CD4-positive, alpha-beta T cell treated with Interferon gamma for 1 hour (primary cell): ENCODE measurements at regions not wholly inside any gene's neighbourhood (a gene's known extent, or its start where the extent isn't known, plus 50 kb on each side); places are given as distances from the start of the nearest gene placed in this dataset.

Source experiments
- DNase-seq: peaks from one replicate; pipeline ENCODE4 v3.0.0-alpha.2; 2020

DNA sequence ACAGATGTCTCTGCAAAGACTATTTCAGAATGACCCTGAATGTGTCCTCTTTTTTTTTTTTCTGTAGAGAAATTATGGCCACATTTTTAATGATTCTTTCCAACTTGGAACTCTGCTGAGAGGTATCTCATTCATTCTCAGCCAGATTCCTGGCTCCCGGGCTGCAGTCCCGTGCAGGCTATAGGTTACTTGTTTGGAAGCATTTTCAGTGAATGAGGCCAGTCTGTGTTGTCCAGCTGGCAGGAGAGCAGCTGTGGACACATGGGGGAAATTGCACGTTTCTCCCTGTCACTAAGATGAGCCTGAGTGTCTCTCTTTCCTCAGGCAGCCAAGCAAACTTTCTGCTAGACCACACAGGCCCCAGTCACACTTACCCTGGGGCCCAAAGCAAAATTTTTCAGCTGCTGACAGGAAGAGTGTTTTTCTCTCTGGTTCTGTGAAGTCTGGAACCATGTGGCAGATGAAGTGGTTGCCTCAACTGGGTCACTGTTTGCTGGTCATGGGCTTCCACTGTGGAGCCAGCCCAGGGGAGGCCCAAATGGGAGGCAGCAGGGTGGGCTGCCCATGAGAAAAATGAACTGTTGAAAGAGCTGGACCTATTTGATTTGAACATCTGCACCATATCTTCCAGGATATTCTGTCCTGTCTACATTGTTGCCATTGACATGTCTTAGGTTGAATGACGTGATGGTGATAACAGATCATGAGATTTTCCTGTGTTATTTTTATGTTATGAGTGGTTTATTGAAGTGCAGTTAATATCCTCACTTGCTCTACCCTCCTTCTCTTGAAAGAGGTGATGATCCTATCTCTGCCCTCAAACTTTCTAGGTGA lies 431.2 kb downstream of the LPIN1 start:
- no peak for DNase-seq

DNA sequence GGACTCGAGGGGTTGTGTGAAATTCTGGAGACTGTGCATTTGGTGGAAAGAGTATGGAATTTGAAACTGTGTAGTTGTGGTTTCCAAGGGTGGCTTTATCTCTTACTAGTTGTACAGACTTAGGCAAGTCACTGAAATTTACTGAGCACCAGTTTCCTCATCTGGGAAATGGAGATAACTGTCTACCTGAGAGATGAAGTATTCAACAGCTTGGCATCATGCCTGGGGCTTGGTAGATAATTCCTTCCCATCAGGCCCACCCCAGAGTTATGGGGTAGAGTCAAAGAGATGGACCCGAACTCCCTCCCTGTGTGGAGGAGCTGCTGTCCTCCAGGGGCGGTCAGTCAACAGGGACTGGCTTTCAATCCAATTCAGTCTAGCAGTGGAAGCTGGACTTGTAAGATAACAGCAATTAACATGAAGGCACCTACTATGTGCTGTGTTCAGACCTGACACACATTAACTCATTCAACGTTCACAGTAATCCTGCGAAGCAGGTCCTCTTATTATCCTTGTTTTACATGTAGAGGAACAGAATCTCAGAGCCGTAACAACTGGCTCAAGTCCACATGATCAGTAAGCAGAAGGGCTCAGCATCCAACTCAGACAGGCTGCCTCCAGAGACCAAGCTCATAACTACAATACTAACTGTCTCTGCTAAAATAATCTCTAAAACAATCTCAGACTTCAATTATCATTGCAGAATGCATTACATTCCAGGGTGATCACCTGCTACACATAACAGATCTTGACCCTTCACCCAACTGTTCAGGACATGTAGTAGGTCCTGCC lies 432.1 kb downstream of the LPIN1 start:
- DNase-seq = no peak

DNA sequence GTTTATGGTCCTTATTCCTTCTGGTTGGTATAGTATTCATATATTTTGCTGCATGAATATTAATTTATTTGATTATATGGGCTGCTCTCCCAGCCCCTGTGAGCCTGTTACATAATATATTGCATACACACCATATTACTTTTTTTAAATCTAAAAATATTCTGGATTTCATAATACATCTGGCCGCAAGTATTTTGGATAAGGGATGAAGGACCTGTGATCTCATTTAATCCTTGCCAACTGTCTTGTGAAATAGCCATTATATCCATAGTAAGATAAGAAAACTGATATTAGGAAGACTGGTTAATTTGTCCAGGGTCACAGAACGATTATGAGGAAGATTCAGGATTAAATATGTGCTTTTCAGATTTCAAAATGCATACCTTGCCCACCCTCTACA lies 433.6 kb downstream of the LPIN1 start:
- DNase-seq = no peak

DNA sequence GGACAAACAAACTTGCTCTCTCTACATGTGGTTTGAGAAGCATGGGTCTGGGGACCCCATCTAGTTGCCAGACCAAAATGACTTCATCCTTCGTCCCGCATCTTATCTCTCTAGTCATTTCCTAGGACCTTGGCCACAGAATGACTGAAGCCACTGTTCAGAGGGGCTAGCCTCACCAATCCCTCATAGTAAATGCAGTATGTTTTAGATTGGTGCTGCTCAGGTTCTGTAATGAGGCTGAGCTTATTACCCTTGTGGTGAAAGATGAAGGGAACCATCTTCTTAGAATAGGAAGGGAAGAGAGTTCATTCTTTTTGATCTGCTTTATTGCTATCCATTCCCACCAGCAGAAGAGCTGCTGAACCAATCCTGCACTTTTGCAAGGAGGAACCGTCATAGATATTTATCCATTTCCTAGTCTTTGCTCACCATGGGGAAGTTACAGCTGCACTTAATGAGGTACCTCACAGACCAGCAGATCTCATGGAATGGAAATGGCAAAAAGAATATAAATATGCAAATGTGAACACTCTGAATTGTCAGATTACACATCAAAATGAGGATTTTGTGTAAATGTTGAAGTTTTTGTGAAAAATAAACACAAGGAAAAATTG lies 436.7 kb downstream of the LPIN1 start:
- DNase-seq = no peak

DNA sequence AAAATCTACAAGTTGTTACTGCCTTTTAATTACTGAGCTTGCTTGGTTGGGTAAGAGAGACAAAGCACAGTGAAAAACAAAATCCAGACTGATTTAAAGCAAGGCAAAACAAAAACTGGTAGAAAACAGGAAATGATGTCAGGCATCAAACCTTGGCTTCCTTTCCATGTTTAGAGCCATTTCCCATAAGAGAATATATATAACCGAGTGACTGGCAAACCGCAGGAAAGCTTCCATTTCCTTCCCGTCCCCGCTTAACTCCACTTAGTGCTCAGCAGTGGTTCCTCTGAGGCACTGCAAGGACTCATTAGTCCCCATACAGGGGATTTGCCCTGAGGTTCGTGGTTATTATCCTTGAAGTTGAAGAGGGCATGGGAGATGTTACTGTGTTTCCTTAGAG lies 446.3 kb downstream of the LPIN1 start:
- DNase-seq = peak; percentile 31

DNA sequence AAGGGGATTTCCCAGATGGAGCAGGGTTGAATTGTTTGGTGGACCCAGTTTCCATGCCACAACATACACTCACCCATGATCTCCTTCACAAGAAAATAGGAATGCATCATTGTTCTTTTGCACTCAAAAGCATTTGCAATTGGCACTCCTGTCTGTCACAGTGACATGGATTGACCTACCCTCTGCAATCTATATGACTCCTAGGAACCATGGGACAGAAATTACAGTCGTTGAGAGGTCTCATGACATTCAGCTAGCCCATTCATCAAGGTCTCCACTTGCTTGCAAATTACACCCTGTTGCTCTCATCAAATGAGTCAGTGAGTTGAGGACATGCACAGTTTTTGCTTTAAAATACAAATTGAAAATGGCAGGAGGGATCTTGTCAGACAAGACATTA lies 448.5 kb downstream of the LPIN1 start:
- no peak for DNase-seq

DNA sequence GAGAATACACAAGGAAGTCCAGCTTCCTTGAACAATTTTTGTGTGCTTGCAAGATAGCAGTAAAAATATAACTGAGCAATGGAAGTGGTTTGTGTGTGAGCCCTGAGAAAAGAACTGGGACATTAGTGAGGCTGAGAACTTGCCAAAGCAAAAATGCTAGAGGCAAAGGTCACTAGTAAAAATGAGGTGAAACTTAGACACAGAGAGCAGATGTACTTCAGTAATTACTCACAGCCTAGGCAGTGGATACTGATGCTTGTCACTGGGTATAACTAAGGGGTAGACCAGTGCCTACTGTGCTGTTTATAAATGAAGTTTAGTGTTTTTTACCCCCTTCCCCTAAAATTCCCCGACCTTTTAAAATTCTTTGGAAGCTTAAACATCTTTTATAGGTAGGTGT lies 450.1 kb downstream of the LPIN1 start:
- DNase-seq = no peak

DNA sequence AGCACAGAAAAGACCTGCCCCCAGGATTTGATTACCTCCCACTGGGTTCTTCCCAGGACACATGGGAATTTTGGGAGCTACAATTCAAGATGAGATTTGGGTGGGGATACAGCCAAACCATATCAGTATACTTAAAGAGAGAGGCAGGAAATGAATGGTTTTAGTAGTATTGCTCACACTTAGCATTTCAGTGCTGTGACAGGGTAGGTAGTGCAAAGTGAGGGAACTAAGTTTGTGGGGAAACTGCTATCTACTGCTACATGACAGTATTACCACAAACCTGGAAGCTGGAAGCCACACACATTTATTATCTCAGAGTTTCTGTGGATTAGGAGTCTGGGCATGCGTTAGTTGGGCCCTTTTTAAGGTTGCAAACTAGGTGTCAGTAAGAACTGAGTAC lies 450.7 kb downstream of the LPIN1 start:
- no peak for DNase-seq

DNA sequence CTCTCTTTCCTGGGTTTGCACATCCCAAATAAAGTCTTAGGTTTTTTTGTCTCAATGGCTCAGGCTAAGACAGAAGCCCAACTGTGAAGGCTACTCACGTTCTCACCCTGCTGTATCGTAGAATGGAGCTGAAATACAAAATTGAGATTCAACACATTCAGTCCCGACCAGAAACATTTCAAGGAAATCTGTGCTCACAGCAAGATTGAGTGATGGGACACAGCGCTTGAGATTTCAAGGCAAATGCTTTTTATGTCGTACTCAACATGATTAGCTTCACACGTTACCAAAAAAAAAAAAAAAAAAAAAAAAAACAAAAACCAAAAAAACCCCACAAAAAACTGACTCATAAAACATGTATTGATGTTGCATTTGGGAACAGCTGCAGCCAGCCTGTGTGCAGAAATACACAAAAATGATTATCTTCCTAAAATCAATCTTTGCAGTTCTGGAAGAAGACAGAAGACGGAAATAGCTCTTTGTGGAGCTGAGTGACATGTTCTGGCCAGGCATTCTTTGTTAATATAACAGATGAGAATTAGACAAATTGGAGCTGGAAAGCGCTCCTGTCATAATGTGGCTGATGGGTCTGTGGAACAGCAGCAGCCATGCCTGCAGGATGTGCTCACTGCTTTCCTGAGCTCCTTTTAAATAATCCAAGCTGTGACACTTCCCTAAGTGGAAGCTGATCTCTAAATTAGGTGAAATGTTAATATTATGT lies 453.2 kb downstream of the LPIN1 start:
- no peak for DNase-seq

DNA sequence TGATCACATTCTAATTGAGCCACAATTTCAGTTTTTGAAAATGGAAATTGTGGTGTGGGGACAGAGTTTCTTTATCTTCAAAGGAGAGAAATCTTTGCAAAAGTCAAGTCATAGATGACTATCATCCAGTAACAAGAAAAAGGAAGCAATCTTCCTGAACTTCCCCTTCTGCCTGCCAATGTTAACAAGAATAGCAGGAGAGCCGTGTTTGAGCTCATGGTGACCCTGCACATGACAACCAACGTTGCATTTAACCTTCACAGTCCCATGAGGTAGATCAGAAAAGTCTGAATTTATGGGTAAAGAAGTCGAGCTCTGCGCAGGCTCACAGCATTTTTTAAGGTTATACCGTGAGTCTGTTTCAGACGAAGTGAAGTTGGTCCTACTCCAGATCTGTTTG lies 454.9 kb downstream of the LPIN1 start:
- DNase-seq = no peak

DNA sequence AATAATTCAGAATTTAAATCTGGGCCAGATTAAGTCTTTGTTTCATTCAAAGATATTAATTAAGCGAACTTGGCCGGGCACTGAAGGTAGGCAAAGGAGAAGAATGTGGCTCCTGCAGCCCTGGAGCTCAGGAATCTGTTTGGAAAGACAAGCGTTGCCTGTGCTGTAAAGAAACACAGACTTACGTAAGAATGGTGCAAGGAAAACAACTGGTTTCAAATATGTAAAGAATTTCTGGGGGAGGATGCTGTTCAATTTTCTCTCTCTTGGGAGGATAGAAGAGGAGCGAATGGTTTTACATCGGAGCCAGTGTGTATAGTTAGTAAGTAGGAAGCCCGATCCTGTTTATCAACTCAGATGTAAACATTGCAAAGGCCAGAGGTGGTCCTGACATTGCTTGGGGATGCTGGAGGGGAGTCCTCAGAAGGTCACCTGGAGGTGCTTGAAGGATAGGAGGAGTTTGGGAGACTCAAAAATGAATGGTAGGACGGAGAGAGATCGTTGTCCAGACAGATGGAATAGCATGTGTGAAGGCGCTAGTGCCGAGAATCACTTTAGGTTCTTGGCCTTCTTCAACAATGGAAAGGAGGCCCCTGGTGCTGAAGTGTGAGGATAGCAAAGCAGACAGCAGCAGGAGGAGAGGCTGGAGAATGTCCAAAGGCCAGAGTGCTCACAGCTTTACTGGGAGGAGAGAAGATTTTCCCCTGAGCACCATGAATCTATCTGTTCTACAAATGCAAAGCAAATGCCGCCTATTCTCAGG lies 456.1 kb downstream of the LPIN1 start:
- DNase-seq = no peak

DNA sequence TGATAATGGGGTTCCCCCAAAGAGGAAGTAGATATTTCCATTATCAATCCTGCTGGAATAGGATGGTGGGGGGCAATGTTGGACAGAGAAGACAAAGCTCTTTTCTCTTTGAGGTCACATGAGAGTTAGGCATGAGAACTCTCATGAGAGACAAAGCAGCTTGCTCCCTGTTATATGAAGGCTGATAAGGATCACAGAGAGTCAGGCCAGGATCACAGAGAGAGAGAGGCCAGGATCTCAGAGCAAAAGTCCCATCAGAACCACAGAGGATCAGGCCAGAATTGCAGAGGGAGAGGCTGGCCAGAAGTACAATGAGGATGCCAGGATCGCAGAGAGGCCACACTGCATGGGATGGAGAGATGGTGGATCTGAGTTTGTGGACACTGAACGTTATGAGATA lies 457.1 kb downstream of the LPIN1 start:
- DNase-seq = no peak

DNA sequence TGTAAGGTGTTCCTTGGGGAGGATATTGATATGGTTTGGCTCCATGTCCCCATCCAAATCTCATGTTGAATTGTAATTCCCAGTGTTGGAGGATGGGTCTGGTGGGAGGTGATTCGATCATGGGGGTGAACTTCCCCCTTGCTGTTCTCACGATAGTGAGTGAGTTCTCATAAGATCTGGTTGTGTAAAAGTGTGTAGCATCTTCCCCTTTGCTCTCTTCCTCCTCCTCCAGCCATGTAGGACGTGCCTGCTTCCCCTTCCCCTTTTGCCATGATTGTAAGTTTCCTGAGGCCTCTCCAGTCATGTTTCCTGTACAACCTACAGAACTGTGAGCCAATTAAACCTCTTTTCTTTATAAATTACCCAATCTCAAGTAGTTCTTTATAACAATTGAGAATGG lies 458.7 kb downstream of the LPIN1 start:
- DNase-seq = no peak

DNA sequence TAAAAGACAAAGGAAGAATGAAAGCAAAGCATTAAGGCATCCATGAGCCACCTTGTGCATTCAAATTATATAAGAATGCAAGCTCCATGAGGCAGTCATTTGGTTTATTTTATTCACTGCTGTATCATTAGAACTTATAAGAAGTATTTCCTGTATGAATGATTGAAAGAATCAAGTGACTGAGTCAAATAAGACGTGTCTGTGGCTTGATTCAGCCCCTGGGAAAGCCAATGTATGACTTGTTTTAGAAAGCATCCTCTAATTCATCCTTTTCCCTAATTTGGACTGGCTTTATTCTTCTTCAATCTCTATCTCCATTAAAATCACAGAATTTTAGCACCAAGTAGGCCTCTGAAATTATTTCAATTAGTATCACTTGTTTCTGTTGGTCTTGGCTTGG lies 461.1 kb downstream of the LPIN1 start:
- no peak for DNase-seq

DNA sequence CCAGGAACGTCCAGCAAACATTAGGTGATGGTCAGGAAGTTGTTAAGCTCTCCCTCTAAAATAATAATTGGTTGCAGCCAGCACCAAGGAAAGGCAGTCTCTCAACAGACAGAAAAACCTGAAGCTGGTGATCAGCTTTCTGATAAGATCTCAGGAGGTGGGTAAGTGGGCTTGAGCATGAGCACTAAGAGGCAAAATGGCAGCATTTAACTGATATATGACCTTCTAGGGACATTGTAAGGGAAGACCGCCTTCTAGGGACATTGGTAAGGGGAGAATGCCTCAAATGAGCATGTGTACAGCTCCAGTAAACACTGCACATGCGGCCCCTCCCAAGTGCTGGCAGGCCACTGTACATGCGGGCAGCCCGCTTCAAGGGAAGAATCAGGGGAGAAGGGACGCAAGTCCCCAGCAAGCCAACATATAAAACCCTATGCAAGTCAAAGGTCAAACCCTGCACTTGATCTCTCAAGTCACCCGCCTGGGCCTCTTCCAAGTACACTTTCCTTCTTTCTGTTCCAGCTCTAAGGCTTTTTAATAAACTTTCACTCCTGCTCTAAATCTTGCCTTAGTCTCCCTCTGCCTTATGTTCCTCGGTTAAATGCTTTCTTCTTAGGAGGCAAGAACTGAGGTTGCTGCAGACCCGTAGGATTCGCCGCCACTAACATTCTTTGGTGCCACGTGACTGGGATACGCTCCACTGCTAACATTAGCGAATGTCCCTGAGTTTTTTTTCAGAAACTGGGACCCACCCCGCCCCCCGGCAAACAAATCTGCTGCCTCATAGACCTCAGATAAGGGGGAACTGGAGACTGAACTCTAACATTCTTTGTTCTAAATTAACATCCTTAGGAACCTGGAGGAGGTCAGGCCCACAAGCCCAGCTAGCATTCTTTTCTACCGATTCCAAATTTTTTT lies 463.8 kb downstream of the LPIN1 start:
- no peak for DNase-seq

DNA sequence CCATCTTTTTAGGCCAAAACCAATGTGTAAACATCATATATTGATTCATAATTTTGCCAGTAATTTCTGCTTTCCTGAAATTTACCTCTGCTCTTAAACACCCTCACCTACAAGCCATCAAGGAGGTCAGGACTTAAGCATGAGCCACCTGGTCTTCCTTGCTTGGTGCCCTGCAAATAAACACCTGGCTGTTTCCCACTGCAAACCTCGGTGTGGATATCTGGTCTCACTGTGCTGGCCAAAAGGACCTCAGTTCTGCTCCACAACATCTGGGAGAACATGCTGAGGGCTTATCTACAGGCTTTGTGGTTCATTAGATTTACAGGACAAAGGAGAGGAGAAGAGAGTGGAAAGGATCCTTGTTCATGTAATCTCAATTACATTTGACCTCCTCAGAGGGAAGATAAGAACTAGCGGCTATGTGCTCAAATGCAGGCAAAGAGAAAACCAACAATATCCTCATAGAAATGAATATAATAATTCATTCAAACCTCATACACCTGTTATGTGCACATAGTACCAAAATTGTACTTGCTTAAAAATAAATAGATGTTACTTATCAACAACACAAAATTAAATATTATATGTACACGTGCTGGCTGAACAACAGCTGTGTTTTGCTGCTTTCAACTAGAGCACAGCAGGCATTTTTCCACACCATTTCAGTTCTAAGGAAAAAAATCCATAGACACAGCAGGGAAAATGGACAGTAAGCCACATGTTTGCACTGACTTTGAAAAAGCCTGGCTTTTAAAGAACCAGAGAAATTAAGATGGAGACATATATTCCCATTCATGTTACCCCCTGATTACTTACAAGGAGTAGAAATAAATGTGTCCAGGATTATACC lies 465.1 kb downstream of the LPIN1 start:
- DNase-seq = no peak

DNA sequence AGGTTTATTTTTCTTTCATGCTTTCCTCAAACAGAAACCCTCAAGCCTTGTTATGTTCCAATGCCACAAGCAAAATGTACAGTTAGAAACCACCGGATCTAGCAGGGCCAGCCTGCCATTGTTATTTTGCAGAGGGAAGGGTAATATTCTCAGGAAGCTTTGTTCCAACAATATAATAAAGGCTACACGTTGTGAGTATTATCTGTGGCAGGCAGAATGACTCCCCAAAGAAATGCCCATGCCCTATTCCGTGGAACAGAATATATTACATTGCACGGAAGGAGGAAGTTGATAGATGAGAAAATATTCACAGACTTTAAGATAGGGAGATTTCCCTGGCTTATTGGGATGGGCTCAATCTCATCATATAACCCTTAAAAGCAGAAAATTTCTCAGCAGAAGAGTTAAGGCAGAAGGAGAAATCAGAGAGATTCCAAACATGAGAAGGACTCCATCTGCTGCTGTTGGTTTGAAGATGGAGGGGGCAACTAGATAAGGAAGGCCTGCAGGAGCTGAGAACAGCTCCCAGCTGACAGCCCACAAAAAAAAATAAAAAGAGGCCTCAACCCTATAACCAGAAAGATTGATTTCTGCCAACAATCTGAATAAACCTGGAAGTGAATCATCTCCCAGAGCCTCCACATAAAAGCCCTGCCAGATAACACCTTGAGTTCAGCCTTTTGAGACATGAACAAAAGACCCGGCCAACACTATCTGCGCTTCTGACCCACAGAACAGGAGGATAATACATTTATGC lies 466.6 kb downstream of the LPIN1 start:
- DNase-seq = no peak

DNA sequence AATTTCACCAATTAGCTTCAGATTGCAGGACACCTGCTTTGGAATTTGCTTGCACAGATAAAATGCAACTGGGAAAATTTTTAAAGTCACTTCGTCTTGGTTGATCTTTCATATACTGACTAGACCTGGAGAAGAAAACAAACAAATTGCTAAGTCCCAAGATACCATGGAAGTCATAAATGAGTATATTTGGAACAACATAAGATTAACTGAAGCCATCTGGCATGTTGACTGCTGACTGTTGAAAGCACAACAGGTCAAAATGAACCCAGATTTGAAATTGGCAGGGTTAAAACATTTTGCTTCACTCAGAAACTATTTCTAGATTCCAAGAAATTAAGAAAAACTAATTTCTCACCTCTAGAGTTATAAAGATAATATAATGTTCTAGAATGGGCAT lies 470.7 kb downstream of the LPIN1 start:
- no peak for DNase-seq

DNA sequence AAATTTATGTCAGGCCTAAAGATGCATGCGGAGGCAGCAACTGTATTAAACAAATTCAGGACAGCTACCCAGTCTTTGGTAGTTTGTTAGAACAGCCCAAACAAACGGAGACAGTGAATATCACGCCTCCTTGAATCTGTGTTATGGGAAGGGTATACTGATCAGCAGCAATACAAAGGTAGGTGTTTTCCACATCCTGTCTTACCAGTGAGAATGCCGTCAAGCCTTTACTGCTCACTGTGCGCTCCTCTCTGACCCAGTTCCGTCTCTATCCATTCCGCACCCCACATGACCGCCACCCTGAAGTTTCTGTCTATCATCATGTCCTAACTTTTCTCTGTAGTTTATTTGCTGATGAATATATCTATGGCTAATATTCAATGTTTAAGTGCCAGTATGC lies 473.3 kb downstream of the LPIN1 start:
- DNase-seq = no peak

DNA sequence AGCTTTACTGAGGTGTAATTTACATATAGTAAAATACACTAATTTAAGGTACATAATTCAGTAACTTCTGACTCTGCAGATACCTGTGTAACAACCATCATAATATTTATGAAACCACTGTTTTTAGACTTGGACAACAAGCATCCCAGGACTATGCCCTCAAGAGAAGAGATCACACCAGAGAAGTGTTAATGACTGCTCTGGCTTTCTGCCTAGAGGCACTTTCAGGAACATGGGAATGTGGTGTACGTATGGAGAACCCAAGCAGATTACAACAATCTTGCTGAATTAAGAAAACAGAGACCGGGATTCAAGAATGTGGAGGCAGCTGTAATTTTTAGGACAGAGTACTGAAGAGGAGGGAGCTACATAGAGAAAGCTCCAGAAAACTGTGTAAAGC lies 475.2 kb downstream of the LPIN1 start:
- DNase-seq = no peak
